Endothelial cell of umbilical vein (primary cell): ENCODE measurements at regions not wholly inside any gene's neighbourhood (a gene's known extent, or its start where the extent isn't known, plus 50 kb on each side); places are given as distances from the start of the nearest gene placed in this dataset.

Source experiments
- BruUV-seq: library from RNA; stranded (reverse); fragments of 400-500 nt; replicated peaks from 2 replicates; lab custom pipeline; 2021; lab: Mats Ljungman, UMichigan
- CTCF ChIA-PET: fragments of 300-600, 350-600 bp; sonication (Branson Sonifier 250); formaldehyde crosslinking; loops from one replicate; lab custom pipeline; 2021; ENCODE audit warnings: antibody characterized with exemption, inconsistent platforms; lab: Charles Lee
- POLR2A ChIA-PET: fragments of 300-600, 350-600 bp; sonication (Branson Sonifier 250); formaldehyde crosslinking; loops from one replicate; lab custom pipeline; 2021; ENCODE audit warnings: antibody characterized with exemption, inconsistent platforms; lab: Charles Lee
- DNase-seq: peaks from one replicate; pipeline ENCODE4 v3.0.0-alpha.2; 2011; ENCODE audit warnings: low read depth, low spot score
- FAIRE-seq: peaks from 2 replicates; lab custom pipeline; 2011; peaks lifted over from hg19 to GRCh38; lab: Jason Lieb, UNC
- H2AFZ ChIP-seq: 2 replicates; pipeline ENCODE4 v1.6.0; 2012; ENCODE audit warnings: low read depth, low read length, control low read depth, inconsistent platforms
- H3K27ac ChIP-seq: 2 replicates; pipeline ENCODE4 v1.5.1; 2011; ENCODE audit warnings: low read depth, mild to moderate bottlenecking, control low read depth, low read length, moderate library complexity; ENCODE audit not compliant: insufficient read depth
- H3K27me3 ChIP-seq, 2 experiments: 2 replicates each; pipeline versions ENCODE4 v1.6.0 to v1.6.1; 2011; ENCODE audit warnings: low read length in 2 of 2, mixed read lengths in 1 of 2; ENCODE audit not compliant: control insufficient read depth in 2 of 2, insufficient read depth in 2 of 2
- H3K36me3 ChIP-seq, 2 experiments: 2 replicates in 1 of 2; 3 replicates in 1 of 2; pipeline ENCODE4 v1.5.1; 2011; ENCODE audit warnings: low read length in 2 of 2, mild to moderate bottlenecking in 1 of 2, moderate library complexity in 1 of 2; ENCODE audit not compliant: control insufficient read depth in 2 of 2, insufficient read depth in 2 of 2; ENCODE audit errors: extremely low read depth in 1 of 2
- H3K4me1 ChIP-seq: 3 replicates; pipeline ENCODE4 v1.5.1; 2011; ENCODE audit warnings: mild to moderate bottlenecking, low read length; ENCODE audit not compliant: control insufficient read depth, insufficient read depth; ENCODE audit errors: extremely low read depth
- H3K4me2 ChIP-seq: 2 replicates; pipeline ENCODE4 v1.6.1; 2011; ENCODE audit warnings: low read length, control low read depth, mixed read lengths; ENCODE audit not compliant: insufficient read depth
- H3K4me3 ChIP-seq, 3 experiments: fragments of 200-600 bp in 1 of 3; sonication (generic), shearing (Covaris generic) in 1 of 3; replicated peaks in 1 of 3; 2 replicates each; pipeline ENCODE4 v1.5.1; 2011 to 2016; ENCODE audit warnings: control low read depth in 3 of 3, low read length in 3 of 3, mild to moderate bottlenecking in 2 of 3, inconsistent platforms in 1 of 3, low read depth in 1 of 3, moderate library complexity in 1 of 3; ENCODE audit not compliant: insufficient read depth in 1 of 3
- H3K79me2 ChIP-seq: 2 replicates; pipeline ENCODE4 v1.6.0; 2012; ENCODE audit warnings: low read length, inconsistent platforms; ENCODE audit not compliant: control insufficient read depth, insufficient read depth
- H3K9ac ChIP-seq: replicated peaks from 2 replicates; pipeline ENCODE3; 2011; ENCODE audit warnings: low read length, control low read depth; ENCODE audit not compliant: insufficient read depth; ENCODE audit errors: extremely low read depth
- H3K9me1 ChIP-seq: replicated peaks from 3 replicates; pipeline ENCODE4 v1.6.0; 2011; ENCODE audit warnings: mild to moderate bottlenecking, low read length; ENCODE audit not compliant: control insufficient read depth, insufficient read depth; ENCODE audit errors: extremely low read depth
- H3K9me3 ChIP-seq: replicated peaks from 2 replicates; pipeline ENCODE4 v1.5.1; 2012; ENCODE audit warnings: low read length, inconsistent platforms; ENCODE audit not compliant: control insufficient read depth, insufficient read depth
- H4K20me1 ChIP-seq: replicated peaks from 2 replicates; pipeline ENCODE3; 2011; ENCODE audit warnings: mild to moderate bottlenecking, low read length; ENCODE audit not compliant: control insufficient read depth, insufficient read depth; ENCODE audit errors: extremely low read depth
- EZH2 ChIP-seq: IDR thresholded peaks from 2 replicates; pipeline ENCODE4 v1.6.1; 2012; ENCODE audit warnings: borderline replicate concordance, low read depth, mild to moderate bottlenecking, moderate library complexity, low read length, inconsistent platforms; ENCODE audit not compliant: severe bottlenecking
- FOS ChIP-seq: IDR thresholded peaks from 2 replicates; pipeline ENCODE4 v1.6.1; 2011; ENCODE audit warnings: mild to moderate bottlenecking, low read length, moderate library complexity, borderline replicate concordance; ENCODE audit not compliant: insufficient read depth
- GATA2 ChIP-seq: IDR thresholded peaks from 2 replicates; pipeline ENCODE4 v1.7.0; 2011; ENCODE audit warnings: low read depth, mild to moderate bottlenecking, moderate library complexity, mixed read lengths, low read length; ENCODE audit not compliant: insufficient read length, insufficient read depth
- JUN ChIP-seq: IDR thresholded peaks from 2 replicates; pipeline ENCODE4 v1.6.1; 2011; ENCODE audit warnings: borderline replicate concordance, low read depth; ENCODE audit not compliant: insufficient read length, insufficient read depth
- MAX ChIP-seq: IDR thresholded peaks from 2 replicates; pipeline ENCODE4 v1.6.1; 2011; ENCODE audit not compliant: insufficient read depth, insufficient read length
- MYC ChIP-seq: IDR thresholded peaks from one replicate; pipeline ENCODE4 v1.6.1; 2011; ENCODE audit warnings: mild to moderate bottlenecking, low read depth, low read length
- POLR2A ChIP-seq: IDR thresholded peaks from 2 replicates; pipeline ENCODE4 v1.6.1; 2012; ENCODE audit warnings: low read depth, mild to moderate bottlenecking, control low read depth, low read length
- POLR2AphosphoS5 ChIP-seq: IDR thresholded peaks from 2 replicates; pipeline ENCODE4 v1.6.1; 2012; ENCODE audit warnings: low read depth, mild to moderate bottlenecking, control low read depth, low read length, moderate library complexity; ENCODE audit not compliant: insufficient read depth
- dilution Hi-C: fragments of 300-500 bp; cut with MboI; formaldehyde crosslinking; loops from one replicate; pipeline ENCODE4 v1.15.0; 2019; ENCODE audit warnings: low sequenced_read_pairs; ENCODE audit not compliant: extremely low pct_ligation_motif_present
- intact Hi-C: fragments of 100-400 bp; cut with micrococcal nuclease; formaldehyde crosslinking; loops from one replicate; pipeline ENCODE4 v1.10.0; 2022
- TF ChIP-seq, protein P1 (sequence below), 2 donors: IDR thresholded peaks; 1 replicate in 1 of 2; 2 replicates in 1 of 2; pipeline ENCODE4 v1.5.1; 2011; ENCODE audit warnings: low read length in 2 of 2, mild to moderate bottlenecking in 2 of 2, moderate library complexity in 2 of 2, control low read depth in 1 of 2, inconsistent platforms in 1 of 2, low read depth in 1 of 2; ENCODE audit not compliant: insufficient read depth in 1 of 2; ENCODE audit errors: extremely low read depth in 1 of 2

- no peak for FAIRE-seq
- no TSS peak for BruUV-seq
- POLR2A ChIA-PET, result no interaction called here
- Histone ChIP-seq H3K27ac (no peak overlapping the region), H3K9me1 (no peaks in the 10 kb centered on the region), H3K36me3 (no peaks in the 10 kb centered on the region), H3K4me3 (no peak overlapping the region), H2AFZ (no peak overlapping the region), H3K27me3 (no peaks in the 10 kb centered on the region), H3K9ac (no peak overlapping the region), H3K4me1 (no peaks in the 10 kb centered on the region), H4K20me1 (no peaks in the 10 kb centered on the region), H3K4me2 (no peak overlapping the region), H3K79me2 (no peaks in the 10 kb centered on the region), H3K9me3 (peaks cover 2% of the 10 kb centered on the region)
- no peak for DNase-seq
- TF ChIP-seq EZH2 (no peak), MYC (no peak), POLR2A (no peak), GATA2 (no peak), MAX (no peak)
- intact Hi-C loops, result no loop called here
- CTCF ChIA-PET, result no interaction called here
- dilution Hi-C loops, result no loop called here
Observed at GRCh38 chr18:30121397-30121796, 921.1 kb downstream of the DSC3 start.

DNA sequence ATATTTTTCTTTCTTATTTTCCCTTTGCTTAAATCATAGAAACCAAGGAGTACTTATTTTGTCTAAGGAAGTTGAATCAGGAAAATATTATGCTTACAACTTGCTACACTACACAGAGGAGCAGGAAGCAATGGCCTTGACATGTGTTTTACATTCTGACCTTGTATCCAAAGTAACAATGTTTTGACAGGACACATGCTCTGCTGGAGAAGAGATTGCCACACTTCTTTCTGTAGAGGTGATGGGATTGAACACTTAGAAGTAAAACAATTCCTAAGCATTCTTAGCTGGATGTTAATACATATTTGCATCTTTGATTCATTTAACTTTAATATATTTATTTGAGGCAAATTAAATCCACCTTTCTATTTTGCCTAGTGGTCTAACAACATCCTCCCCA, 929.1 kb downstream of the DSC3 start:
- intact Hi-C loops (no loop called here), dilution Hi-C loops (no loop called here)
- Histone ChIP-seq H3K4me3 (no peak overlapping the region), H3K9me1 (no peaks in the 10 kb centered on the region), H2AFZ (no peak overlapping the region), H3K9ac (no peak overlapping the region), H3K4me2 (no peak overlapping the region), H3K36me3 (no peaks in the 10 kb centered on the region), H3K27ac (no peak overlapping the region), H3K27me3 (no peaks in the 10 kb centered on the region), H4K20me1 (no peaks in the 10 kb centered on the region), H3K9me3 (no peaks in the 10 kb centered on the region), H3K79me2 (no peaks in the 10 kb centered on the region), H3K4me1 (no peaks in the 10 kb centered on the region)
- FAIRE-seq (no peak), DNase-seq (peak; percentile 2)
- TF ChIP-seq MYC (no peak), POLR2AphosphoS5 (no peak), GATA2 (no peak), JUN (no peak), MAX (no peak), FOS (no peak), POLR2A (no peak), EZH2 (no peak)
- TF ChIP-seq, protein P1, sequence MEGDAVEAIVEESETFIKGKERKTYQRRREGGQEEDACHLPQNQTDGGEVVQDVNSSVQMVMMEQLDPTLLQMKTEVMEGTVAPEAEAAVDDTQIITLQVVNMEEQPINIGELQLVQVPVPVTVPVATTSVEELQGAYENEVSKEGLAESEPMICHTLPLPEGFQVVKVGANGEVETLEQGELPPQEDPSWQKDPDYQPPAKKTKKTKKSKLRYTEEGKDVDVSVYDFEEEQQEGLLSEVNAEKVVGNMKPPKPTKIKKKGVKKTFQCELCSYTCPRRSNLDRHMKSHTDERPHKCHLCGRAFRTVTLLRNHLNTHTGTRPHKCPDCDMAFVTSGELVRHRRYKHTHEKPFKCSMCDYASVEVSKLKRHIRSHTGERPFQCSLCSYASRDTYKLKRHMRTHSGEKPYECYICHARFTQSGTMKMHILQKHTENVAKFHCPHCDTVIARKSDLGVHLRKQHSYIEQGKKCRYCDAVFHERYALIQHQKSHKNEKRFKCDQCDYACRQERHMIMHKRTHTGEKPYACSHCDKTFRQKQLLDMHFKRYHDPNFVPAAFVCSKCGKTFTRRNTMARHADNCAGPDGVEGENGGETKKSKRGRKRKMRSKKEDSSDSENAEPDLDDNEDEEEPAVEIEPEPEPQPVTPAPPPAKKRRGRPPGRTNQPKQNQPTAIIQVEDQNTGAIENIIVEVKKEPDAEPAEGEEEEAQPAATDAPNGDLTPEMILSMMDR (IDR thresholded peaks at IDR 0.05; ENCODE audit: extremely low read depth in 1 of 2, insufficient read depth in 1 of 2, low read depth in 1 of 2, low read length in 2 of 2), result no peak
- ChIA-PET POLR2A (no interaction called here), CTCF (no interaction called here)
- no TSS peak for BruUV-seq
